GM23338 (cell line): ENCODE measurements at regions not wholly inside any gene's neighbourhood (a gene's known extent, or its start where the extent isn't known, plus 50 kb on each side); places are given as distances from the start of the nearest gene placed in this dataset.

Experiments used
- ATAC-seq: fragments of 200-7000 bp; cut with Tn5 transposase; 3 replicates; pipeline ENCODE4 v1.9.1; 2020
- DNase-seq: peaks from one replicate; pipeline ENCODE4 v3.0.0-alpha.2; 2015; ENCODE audit warnings: low spot score
- H2AFZ ChIP-seq: fragments of 200-600 bp; sonication (generic); 2 replicates; pipeline ENCODE4 v1.8.0; 2016; ENCODE audit warnings: antibody characterized with exemption, mild to moderate bottlenecking, moderate library complexity
- H3F3A ChIP-seq: fragments of 200-600 bp; sonication (generic); replicated peaks from 2 replicates; pipeline ENCODE4 v1.8.0; 2017; ENCODE audit warnings: antibody characterized with exemption, mixed run types, low read depth
- H3K27ac ChIP-seq: fragments of 200-600 bp; sonication (generic); 2 replicates; pipeline ENCODE4 v1.6.1; 2016; ENCODE audit warnings: low read depth
- H3K27me3 ChIP-seq: fragments of 200-600 bp; sonication (generic); 2 replicates; pipeline ENCODE4 v1.8.0; 2016; ENCODE audit warnings: mild to moderate bottlenecking, mixed run types, moderate library complexity; ENCODE audit not compliant: insufficient read depth
- H3K36me3 ChIP-seq: fragments of 200-600 bp; sonication (generic); 2 replicates; pipeline ENCODE4 v1.8.0; 2016; ENCODE audit warnings: mild to moderate bottlenecking; ENCODE audit not compliant: insufficient read depth
- H3K4me1 ChIP-seq: fragments of 200-600 bp; sonication (generic); 2 replicates; pipeline ENCODE4 v1.8.0; 2016; ENCODE audit warnings: mild to moderate bottlenecking, moderate library complexity; ENCODE audit not compliant: insufficient read depth
- H3K4me2 ChIP-seq: fragments of 200-600 bp; sonication (generic); 2 replicates; pipeline ENCODE4 v1.7.1; 2017; ENCODE audit warnings: mixed run types
- H3K4me3 ChIP-seq: fragments of 200-600 bp; sonication (generic); 2 replicates; pipeline ENCODE4 v1.6.1; 2016; ENCODE audit warnings: mixed run types
- H3K79me2 ChIP-seq: fragments of 200-600 bp; sonication (generic); replicated peaks from 2 replicates; pipeline ENCODE4 v1.8.0; 2017; ENCODE audit warnings: mild to moderate bottlenecking; ENCODE audit not compliant: insufficient read depth
- H3K9me2 ChIP-seq: fragments of 200-600 bp; sonication (generic); 2 replicates; pipeline ENCODE4 v1.8.0; 2017; ENCODE audit not compliant: insufficient read depth
- H4K20me1 ChIP-seq: fragments of 200-600 bp; sonication (generic); replicated peaks from 2 replicates; pipeline ENCODE4 v1.8.0; 2017; ENCODE audit warnings: mild to moderate bottlenecking; ENCODE audit not compliant: insufficient read depth
- H3K27ac Mint-ChIP-seq: 2 replicates; pipeline ENCODE4 v1.8.0; 2020; ENCODE audit warnings: inconsistent platforms, mild to moderate bottlenecking, moderate library complexity, mixed read lengths
- H3K27me3 Mint-ChIP-seq: 3 replicates; pipeline ENCODE4 v1.8.0; 2022; ENCODE audit warnings: low read depth, mild to moderate bottlenecking, moderate library complexity, mixed read lengths, inconsistent platforms; ENCODE audit not compliant: insufficient read depth, poor library complexity
- H3K36me3 Mint-ChIP-seq: 3 replicates; pipeline ENCODE4 v1.8.0; 2021; ENCODE audit warnings: low read depth, mild to moderate bottlenecking, inconsistent platforms, moderate library complexity, mixed read lengths
- H3K4me1 Mint-ChIP-seq: 3 replicates; pipeline ENCODE4 v1.8.0; 2020; ENCODE audit warnings: mild to moderate bottlenecking, inconsistent platforms, mixed read lengths
- H3K4me3 Mint-ChIP-seq: 3 replicates; pipeline ENCODE4 v1.8.0; 2021; ENCODE audit warnings: moderate library complexity, mild to moderate bottlenecking, inconsistent platforms, mixed read lengths
- H3K9me3 Mint-ChIP-seq: 3 replicates; pipeline ENCODE4 v1.8.0; 2020; ENCODE audit warnings: moderate library complexity, mild to moderate bottlenecking, inconsistent platforms, mixed read lengths
- CREB1 ChIP-seq: fragments of 250-450 bp; sonication (Bioruptor Pico); IDR thresholded peaks from 2 replicates; pipeline ENCODE4 v1.5.0; 2020; ENCODE audit warnings: low read depth, mild to moderate bottlenecking, moderate library complexity
- EZH2 ChIP-seq: fragments of 200-600 bp; sonication (generic); IDR thresholded peaks from one replicate; pipeline ENCODE4 v1.8.0; 2017; ENCODE audit warnings: antibody characterized with exemption, mild to moderate bottlenecking, low read depth; ENCODE audit not compliant: unreplicated experiment
- EZH2phosphoT487 ChIP-seq: fragments of 200-600 bp; sonication (generic); IDR thresholded peaks from one replicate; pipeline ENCODE4 v1.8.1; 2018; ENCODE audit warnings: antibody characterized with exemption; ENCODE audit not compliant: unreplicated experiment
- JUNB ChIP-seq: IDR thresholded peaks from one replicate; pipeline ENCODE4 v1.6.1; 2016; ENCODE audit warnings: antibody characterized with exemption; ENCODE audit not compliant: unreplicated experiment
- NANOG ChIP-seq: IDR thresholded peaks from 2 replicates; pipeline ENCODE4 v1.6.1; 2016; ENCODE audit warnings: antibody characterized with exemption, borderline replicate concordance
- POLR2AphosphoS5 ChIP-seq: IDR thresholded peaks from 2 replicates; pipeline ENCODE4 v1.6.1; 2016; ENCODE audit warnings: antibody characterized with exemption, low read depth
- STAT1 ChIP-seq: IDR thresholded peaks from one replicate; pipeline ENCODE4 v1.6.1; 2016; ENCODE audit warnings: antibody characterized with exemption; ENCODE audit not compliant: unreplicated experiment
- ZNF114 ChIP-seq: fragments of 250-450 bp; sonication (Bioruptor Pico); IDR thresholded peaks from 2 replicates; pipeline ENCODE4 v1.5.0; 2020; ENCODE audit warnings: mild to moderate bottlenecking, moderate library complexity
- ZNF331 ChIP-seq: fragments of 250-450 bp; sonication (Bioruptor Pico); IDR thresholded peaks from 2 replicates; pipeline ENCODE4 v1.5.0; 2020; ENCODE audit warnings: low read depth, mild to moderate bottlenecking, moderate library complexity
- TF ChIP-seq, protein P1 (sequence below): IDR thresholded peaks from one replicate; pipeline ENCODE4 v1.6.1; 2018; ENCODE audit warnings: antibody characterized with exemption; ENCODE audit not compliant: unreplicated experiment
- TF ChIP-seq, protein P2 (sequence below): fragments of 250-450 bp; sonication (Bioruptor Pico); IDR thresholded peaks from 2 replicates; pipeline ENCODE4 v1.5.0; 2020; ENCODE audit warnings: mild to moderate bottlenecking, moderate library complexity
- TF ChIP-seq, protein P3 (sequence below): IDR thresholded peaks from 2 replicates; pipeline ENCODE4 v1.6.1; 2016; ENCODE audit warnings: antibody characterized with exemption
- TF ChIP-seq, protein P4 (sequence below), 2 experiments: fragments of 200-600 bp in 1 of 2; sonication (generic) in 1 of 2; conservative IDR thresholded peaks; 2 replicates each; pipeline versions ENCODE4 v1.5.1 to v1.6.1; 2016 to 2017; ENCODE audit warnings: antibody characterized with exemption in 2 of 2, low read depth in 2 of 2, mild to moderate bottlenecking in 2 of 2, moderate library complexity in 1 of 2

DNA sequence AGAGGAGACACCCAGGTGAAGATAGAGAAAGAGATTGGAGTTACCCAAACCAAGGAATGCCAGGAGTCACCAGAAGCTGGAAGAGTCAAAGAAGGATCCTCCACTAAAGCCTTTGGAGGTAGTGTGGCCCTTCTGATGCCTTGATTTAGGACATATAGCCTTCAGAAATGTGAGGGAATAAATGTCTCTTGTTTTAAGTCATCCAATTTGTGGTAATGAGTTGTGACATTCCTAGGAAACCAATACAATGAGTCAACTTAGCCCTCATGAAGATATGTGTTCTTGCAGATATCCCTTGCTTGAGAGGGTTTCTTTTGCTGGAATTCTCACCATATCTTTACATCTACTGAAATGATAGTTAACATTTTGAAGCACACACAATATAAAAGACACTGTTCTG is 58.8 kb downstream of the CCER1 start:
- no peaks in the 10 kb centered on the region for H4K20me1 ChIP-seq
- no peaks in the 10 kb centered on the region for H3F3A ChIP-seq
- TF ChIP-seq, protein P1, sequence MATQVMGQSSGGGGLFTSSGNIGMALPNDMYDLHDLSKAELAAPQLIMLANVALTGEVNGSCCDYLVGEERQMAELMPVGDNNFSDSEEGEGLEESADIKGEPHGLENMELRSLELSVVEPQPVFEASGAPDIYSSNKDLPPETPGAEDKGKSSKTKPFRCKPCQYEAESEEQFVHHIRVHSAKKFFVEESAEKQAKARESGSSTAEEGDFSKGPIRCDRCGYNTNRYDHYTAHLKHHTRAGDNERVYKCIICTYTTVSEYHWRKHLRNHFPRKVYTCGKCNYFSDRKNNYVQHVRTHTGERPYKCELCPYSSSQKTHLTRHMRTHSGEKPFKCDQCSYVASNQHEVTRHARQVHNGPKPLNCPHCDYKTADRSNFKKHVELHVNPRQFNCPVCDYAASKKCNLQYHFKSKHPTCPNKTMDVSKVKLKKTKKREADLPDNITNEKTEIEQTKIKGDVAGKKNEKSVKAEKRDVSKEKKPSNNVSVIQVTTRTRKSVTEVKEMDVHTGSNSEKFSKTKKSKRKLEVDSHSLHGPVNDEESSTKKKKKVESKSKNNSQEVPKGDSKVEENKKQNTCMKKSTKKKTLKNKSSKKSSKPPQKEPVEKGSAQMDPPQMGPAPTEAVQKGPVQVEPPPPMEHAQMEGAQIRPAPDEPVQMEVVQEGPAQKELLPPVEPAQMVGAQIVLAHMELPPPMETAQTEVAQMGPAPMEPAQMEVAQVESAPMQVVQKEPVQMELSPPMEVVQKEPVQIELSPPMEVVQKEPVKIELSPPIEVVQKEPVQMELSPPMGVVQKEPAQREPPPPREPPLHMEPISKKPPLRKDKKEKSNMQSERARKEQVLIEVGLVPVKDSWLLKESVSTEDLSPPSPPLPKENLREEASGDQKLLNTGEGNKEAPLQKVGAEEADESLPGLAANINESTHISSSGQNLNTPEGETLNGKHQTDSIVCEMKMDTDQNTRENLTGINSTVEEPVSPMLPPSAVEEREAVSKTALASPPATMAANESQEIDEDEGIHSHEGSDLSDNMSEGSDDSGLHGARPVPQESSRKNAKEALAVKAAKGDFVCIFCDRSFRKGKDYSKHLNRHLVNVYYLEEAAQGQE, result no peak
- no peak for TF ChIP-seq CREB1
- TF ChIP-seq, protein P2, sequence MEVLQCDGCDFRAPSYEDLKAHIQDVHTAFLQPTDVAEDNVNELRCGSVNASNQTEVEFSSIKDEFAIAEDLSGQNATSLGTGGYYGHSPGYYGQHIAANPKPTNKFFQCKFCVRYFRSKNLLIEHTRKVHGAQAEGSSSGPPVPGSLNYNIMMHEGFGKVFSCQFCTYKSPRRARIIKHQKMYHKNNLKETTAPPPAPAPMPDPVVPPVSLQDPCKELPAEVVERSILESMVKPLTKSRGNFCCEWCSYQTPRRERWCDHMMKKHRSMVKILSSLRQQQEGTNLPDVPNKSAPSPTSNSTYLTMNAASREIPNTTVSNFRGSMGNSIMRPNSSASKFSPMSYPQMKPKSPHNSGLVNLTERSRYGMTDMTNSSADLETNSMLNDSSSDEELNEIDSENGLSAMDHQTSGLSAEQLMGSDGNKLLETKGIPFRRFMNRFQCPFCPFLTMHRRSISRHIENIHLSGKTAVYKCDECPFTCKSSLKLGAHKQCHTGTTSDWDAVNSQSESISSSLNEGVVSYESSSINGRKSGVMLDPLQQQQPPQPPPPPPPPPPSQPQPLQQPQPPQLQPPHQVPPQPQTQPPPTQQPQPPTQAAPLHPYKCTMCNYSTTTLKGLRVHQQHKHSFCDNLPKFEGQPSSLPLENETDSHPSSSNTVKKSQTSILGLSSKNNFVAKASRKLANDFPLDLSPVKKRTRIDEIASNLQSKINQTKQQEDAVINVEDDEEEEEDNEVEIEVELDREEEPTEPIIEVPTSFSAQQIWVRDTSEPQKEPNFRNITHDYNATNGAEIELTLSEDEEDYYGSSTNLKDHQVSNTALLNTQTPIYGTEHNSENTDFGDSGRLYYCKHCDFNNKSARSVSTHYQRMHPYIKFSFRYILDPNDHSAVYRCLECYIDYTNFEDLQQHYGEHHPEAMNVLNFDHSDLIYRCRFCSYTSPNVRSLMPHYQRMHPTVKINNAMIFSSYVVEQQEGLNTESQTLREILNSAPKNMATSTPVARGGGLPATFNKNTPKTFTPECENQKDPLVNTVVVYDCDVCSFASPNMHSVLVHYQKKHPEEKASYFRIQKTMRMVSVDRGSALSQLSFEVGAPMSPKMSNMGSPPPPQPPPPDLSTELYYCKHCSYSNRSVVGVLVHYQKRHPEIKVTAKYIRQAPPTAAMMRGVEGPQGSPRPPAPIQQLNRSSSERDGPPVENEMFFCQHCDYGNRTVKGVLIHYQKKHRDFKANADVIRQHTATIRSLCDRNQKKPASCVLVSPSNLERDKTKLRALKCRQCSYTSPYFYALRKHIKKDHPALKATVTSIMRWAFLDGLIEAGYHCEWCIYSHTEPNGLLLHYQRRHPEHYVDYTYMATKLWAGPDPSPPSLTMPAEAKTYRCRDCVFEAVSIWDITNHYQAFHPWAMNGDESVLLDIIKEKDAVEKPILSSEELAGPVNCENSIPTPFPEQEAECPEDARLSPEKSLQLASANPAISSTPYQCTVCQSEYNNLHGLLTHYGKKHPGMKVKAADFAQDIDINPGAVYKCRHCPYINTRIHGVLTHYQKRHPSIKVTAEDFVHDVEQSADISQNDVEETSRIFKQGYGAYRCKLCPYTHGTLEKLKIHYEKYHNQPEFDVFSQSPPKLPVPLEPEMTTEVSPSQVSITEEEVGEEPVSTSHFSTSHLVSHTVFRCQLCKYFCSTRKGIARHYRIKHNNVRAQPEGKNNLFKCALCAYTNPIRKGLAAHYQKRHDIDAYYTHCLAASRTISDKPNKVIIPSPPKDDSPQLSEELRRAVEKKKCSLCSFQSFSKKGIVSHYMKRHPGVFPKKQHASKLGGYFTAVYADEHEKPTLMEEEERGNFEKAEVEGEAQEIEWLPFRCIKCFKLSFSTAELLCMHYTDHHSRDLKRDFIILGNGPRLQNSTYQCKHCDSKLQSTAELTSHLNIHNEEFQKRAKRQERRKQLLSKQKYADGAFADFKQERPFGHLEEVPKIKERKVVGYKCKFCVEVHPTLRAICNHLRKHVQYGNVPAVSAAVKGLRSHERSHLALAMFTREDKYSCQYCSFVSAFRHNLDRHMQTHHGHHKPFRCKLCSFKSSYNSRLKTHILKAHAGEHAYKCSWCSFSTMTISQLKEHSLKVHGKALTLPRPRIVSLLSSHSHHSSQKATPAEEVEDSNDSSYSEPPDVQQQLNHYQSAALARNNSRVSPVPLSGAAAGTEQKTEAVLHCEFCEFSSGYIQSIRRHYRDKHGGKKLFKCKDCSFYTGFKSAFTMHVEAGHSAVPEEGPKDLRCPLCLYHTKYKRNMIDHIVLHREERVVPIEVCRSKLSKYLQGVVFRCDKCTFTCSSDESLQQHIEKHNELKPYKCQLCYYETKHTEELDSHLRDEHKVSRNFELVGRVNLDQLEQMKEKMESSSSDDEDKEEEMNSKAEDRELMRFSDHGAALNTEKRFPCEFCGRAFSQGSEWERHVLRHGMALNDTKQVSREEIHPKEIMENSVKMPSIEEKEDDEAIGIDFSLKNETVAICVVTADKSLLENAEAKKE (CRISPR knock-in tag), result no peak
- TF ChIP-seq, protein P3, sequence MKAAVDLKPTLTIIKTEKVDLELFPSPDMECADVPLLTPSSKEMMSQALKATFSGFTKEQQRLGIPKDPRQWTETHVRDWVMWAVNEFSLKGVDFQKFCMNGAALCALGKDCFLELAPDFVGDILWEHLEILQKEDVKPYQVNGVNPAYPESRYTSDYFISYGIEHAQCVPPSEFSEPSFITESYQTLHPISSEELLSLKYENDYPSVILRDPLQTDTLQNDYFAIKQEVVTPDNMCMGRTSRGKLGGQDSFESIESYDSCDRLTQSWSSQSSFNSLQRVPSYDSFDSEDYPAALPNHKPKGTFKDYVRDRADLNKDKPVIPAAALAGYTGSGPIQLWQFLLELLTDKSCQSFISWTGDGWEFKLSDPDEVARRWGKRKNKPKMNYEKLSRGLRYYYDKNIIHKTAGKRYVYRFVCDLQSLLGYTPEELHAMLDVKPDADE, result no peak
- no peak for TF ChIP-seq JUNB
- TF ChIP-seq NANOG, result no peak
- TF ChIP-seq EZH2phosphoT487, result no peak
- TF ChIP-seq POLR2AphosphoS5, result no peak
- TF ChIP-seq, protein P4, sequence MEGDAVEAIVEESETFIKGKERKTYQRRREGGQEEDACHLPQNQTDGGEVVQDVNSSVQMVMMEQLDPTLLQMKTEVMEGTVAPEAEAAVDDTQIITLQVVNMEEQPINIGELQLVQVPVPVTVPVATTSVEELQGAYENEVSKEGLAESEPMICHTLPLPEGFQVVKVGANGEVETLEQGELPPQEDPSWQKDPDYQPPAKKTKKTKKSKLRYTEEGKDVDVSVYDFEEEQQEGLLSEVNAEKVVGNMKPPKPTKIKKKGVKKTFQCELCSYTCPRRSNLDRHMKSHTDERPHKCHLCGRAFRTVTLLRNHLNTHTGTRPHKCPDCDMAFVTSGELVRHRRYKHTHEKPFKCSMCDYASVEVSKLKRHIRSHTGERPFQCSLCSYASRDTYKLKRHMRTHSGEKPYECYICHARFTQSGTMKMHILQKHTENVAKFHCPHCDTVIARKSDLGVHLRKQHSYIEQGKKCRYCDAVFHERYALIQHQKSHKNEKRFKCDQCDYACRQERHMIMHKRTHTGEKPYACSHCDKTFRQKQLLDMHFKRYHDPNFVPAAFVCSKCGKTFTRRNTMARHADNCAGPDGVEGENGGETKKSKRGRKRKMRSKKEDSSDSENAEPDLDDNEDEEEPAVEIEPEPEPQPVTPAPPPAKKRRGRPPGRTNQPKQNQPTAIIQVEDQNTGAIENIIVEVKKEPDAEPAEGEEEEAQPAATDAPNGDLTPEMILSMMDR (conservative IDR thresholded peaks at IDR 0.05; ENCODE audit: low read depth in 2 of 2), result no peak
- TF ChIP-seq EZH2, result no peak
- no peak for TF ChIP-seq ZNF114
- no peak for TF ChIP-seq ZNF331
- no peak for TF ChIP-seq STAT1
- H3K27ac ChIP-seq, result no peak overlapping the region
- Mint-ChIP-seq H3K4me1 (no peaks in the 10 kb centered on the region), H3K9me3 (no peaks in the 10 kb centered on the region), H3K27me3 (no peaks in the 10 kb centered on the region), H3K27ac (no peak overlapping the region), H3K4me3 (no peak overlapping the region), H3K36me3 (no peaks in the 10 kb centered on the region)
- H3K79me2 ChIP-seq, result no peaks in the 10 kb centered on the region
- no peak overlapping the region for H3K4me2 ChIP-seq
- no peaks in the 10 kb centered on the region for H3K36me3 ChIP-seq
- ATAC-seq (no peak), DNase-seq (no peak)
- no peak overlapping the region for H3K4me3 ChIP-seq
- no peaks in the 10 kb centered on the region for H3K9me2 ChIP-seq
- H3K27me3 ChIP-seq, result no peaks in the 10 kb centered on the region
- no peaks in the 10 kb centered on the region for H3K4me1 ChIP-seq
- H2AFZ ChIP-seq, result no peak overlapping the region
